OCI-LY3 (cell line): ENCODE measurements at regions not wholly inside any gene's neighbourhood (a gene's known extent, or its start where the extent isn't known, plus 50 kb on each side); places are given as distances from the start of the nearest gene placed in this dataset.

Source experiments
- H2AFZ ChIP-seq: fragments of 200-600, 300-600 bp; shearing (Covaris generic); 2 replicates; pipeline ENCODE4 v1.6.0; 2014; ENCODE audit warnings: antibody characterized with exemption, low read depth, low read length
- H3K27ac ChIP-seq: fragments of 200-600, 300-600 bp; sonication (generic); 2 replicates; pipeline ENCODE4 v1.5.1; 2014; ENCODE audit warnings: mild to moderate bottlenecking, low read length, moderate library complexity, mixed read lengths
- H3K27me3 ChIP-seq: fragments of 200-600, 300-600 bp; sonication (generic); 2 replicates; pipeline ENCODE4 v1.6.1; 2014; ENCODE audit warnings: low read depth, low read length, mixed read lengths
- H3K36me3 ChIP-seq: fragments of 200-600, 300-600 bp; sonication (generic); replicated peaks from 2 replicates; pipeline ENCODE3; 2014; ENCODE audit warnings: low read depth, low read length, mixed read lengths
- H3K4me1 ChIP-seq: fragments of 300-600, 200-600 bp; sonication (generic); 2 replicates; pipeline ENCODE4 v1.6.1; 2014; ENCODE audit warnings: low read length, mixed read lengths
- H3K4me2 ChIP-seq: fragments of 200-600, 300-600 bp; sonication (generic); 2 replicates; pipeline ENCODE4 v1.6.1; 2014; ENCODE audit warnings: low read length, mixed read lengths
- H3K4me3 ChIP-seq: fragments of 300-600, 200-600 bp; sonication (generic); 2 replicates; pipeline ENCODE4 v1.5.1; 2014; ENCODE audit warnings: antibody characterized with exemption, mild to moderate bottlenecking, low read length, moderate library complexity
- H3K79me2 ChIP-seq: fragments of 300-600, 200-600 bp; shearing (Covaris generic); 2 replicates; pipeline ENCODE4 v1.6.1; 2014; ENCODE audit warnings: mild to moderate bottlenecking, low read length, mixed read lengths
- H3K9ac ChIP-seq: fragments of 300-600, 200-600 bp; shearing (Covaris generic); 2 replicates; pipeline ENCODE4 v1.6.0; 2014; ENCODE audit warnings: mild to moderate bottlenecking, low read length, moderate library complexity
- H3K9me3 ChIP-seq: fragments of 200-600, 300-600 bp; shearing (Covaris generic); 2 replicates; pipeline ENCODE4 v1.6.1; 2014; ENCODE audit warnings: low read length, mixed read lengths; ENCODE audit not compliant: insufficient read depth
- H4K20me1 ChIP-seq: fragments of 200-600, 300-600 bp; sonication (generic); 2 replicates; pipeline ENCODE4 v1.6.1; 2016; ENCODE audit warnings: low read length, mixed read lengths; ENCODE audit not compliant: insufficient read depth
- CTCF ChIP-seq: fragments of 200-600, 300-600 bp; sonication (generic); IDR thresholded peaks from 2 replicates; pipeline ENCODE4 v1.5.1; 2014; ENCODE audit warnings: antibody characterized with exemption, low read length, low read depth
- EZH2phosphoT487 ChIP-seq: fragments of 200-600 bp; shearing (Covaris generic); IDR thresholded peaks from 2 replicates; pipeline ENCODE4 v1.6.1; 2018; ENCODE audit warnings: antibody characterized with exemption, mixed run types, low read depth

DNA sequence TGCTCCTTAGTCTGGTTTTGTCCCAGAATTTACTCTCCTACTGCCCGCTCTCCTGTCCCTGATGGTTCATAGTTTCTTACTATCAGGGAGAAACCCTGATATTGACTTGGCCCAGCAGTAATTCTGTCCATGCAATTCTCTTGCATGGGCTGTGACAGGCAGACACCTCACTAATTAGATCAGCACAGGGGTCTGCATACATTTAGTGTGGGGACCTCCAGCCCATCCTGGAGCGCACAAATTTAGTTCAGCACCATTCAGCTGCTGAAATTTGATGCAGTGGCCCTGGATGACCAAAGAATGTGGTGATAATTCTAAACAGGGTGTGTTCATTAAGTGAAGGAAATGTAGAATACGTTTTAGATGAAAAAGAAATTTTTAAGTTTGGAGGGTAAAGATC is 555.5 kb upstream of the TBL1XR1 start:
- Histone ChIP-seq H3K4me3 (no peak overlapping the region), H2AFZ (no peak overlapping the region), H3K27me3 (no peaks in the 10 kb centered on the region), H3K4me2 (no peak overlapping the region), H3K9ac (no peak overlapping the region), H3K79me2 (no peaks in the 10 kb centered on the region), H3K4me1 (no peaks in the 10 kb centered on the region), H3K9me3 (no peaks in the 10 kb centered on the region), H3K27ac (no peak overlapping the region), H3K36me3 (no peaks in the 10 kb centered on the region), H4K20me1 (no peaks in the 10 kb centered on the region)
- no peak for TF ChIP-seq CTCF
- TF ChIP-seq EZH2phosphoT487, result no peak

GRCh38 chr3:177753451-177754155 is 556.3 kb upstream of the TBL1XR1 start:
- no peak overlapping the region for H3K27ac ChIP-seq
- H3K36me3 ChIP-seq, result no peaks in the 10 kb centered on the region
- no peak overlapping the region for H2AFZ ChIP-seq
- TF ChIP-seq EZH2phosphoT487 (no peak), CTCF (no peak)
- no peaks in the 10 kb centered on the region for H4K20me1 ChIP-seq
- H3K9ac ChIP-seq, result no peak overlapping the region
- no peaks in the 10 kb centered on the region for H3K79me2 ChIP-seq
- H3K4me3 ChIP-seq, result no peak overlapping the region
- H3K27me3 ChIP-seq, result no peaks in the 10 kb centered on the region
- no peak overlapping the region for H3K4me2 ChIP-seq
- no peaks in the 10 kb centered on the region for H3K9me3 ChIP-seq
- H3K4me1 ChIP-seq, result no peaks in the 10 kb centered on the region

GRCh38 chr3:177754508-177754921 is 557.2 kb upstream of the TBL1XR1 start:
- Histone ChIP-seq H3K36me3 (no peaks in the 10 kb centered on the region), H2AFZ (no peak overlapping the region), H3K4me3 (no peak overlapping the region), H3K9ac (no peak overlapping the region), H3K79me2 (no peaks in the 10 kb centered on the region), H3K4me2 (no peak overlapping the region), H3K4me1 (no peaks in the 10 kb centered on the region), H4K20me1 (no peaks in the 10 kb centered on the region), H3K27ac (no peak overlapping the region), H3K27me3 (no peaks in the 10 kb centered on the region), H3K9me3 (no peaks in the 10 kb centered on the region)
- TF ChIP-seq CTCF (no peak), EZH2phosphoT487 (no peak)

DNA sequence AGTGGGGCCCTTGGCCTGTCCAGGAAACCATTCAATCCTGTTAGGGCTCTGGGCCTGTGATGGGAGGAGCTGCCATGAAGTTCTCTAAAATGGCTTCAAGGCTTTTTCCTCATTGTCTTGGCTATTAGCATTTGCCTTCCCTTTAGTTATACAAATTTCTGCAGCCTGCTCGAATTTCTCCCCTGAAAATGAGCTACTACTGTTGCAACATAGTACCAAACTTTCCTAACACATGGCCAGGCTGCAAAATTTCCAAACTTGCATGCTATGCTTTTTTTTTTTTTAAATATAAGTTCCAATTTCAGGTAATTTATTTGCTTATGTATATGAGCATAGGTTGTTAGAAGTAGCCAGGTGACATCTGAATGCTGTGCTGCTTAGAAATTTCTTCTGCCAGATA is 560.8 kb upstream of the TBL1XR1 start:
- H4K20me1 ChIP-seq, result no peaks in the 10 kb centered on the region

More for the DNA sequence above, 560.8 kb upstream of the TBL1XR1 start:
- Histone ChIP-seq H3K4me3 (no peak overlapping the region), H3K9me3 (no peaks in the 10 kb centered on the region), H3K4me2 (no peak overlapping the region), H2AFZ (no peak overlapping the region), H3K79me2 (no peaks in the 10 kb centered on the region), H3K9ac (no peak overlapping the region), H3K4me1 (peaks cover 1% of the 10 kb centered on the region), H3K36me3 (no peaks in the 10 kb centered on the region), H3K27ac (no peak overlapping the region), H3K27me3 (no peaks in the 10 kb centered on the region)
- TF ChIP-seq CTCF (no peak), EZH2phosphoT487 (no peak)
